ENCODE measurements at regions not wholly inside any gene's neighbourhood (a gene's known extent, or its start where the extent isn't known, plus 50 kb on each side); places are given as distances from the start of the nearest gene placed in this dataset.
"Not testable (repeated sequence)": the region's sequence is repeated elsewhere in the genome, so short reads cannot be mapped to it uniquely, and the experiment has no call there.

DNA sequence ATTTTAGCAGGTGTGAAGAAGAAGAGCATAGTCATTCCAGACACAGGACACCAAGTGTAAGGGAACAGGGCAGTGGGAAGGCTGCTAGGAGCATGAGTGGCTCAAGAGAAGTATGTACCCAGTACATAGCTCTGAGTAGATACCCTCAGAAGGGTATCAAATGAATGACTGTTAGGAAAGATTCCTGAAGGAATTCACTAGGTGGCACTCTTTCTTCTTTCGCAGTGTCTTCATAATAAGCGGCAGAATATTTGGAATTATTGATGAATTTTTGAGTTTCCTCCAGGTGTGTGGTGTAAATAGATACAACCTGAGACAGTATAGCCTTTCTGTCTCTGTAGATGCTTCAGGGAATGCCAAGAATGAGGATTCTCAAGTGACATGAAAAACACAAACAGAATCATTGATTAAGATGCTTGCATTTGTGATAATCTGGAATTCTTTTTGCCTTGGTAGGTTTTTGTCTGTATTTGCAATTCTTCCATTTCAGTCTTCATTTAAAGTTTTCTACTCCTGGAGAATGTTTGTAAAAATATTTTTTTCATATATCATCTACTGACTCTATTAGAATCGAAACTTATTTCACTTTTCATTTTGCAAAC, 264.3 kb upstream of the RIMS1 start:
- no peak for DNase-seq

DNA sequence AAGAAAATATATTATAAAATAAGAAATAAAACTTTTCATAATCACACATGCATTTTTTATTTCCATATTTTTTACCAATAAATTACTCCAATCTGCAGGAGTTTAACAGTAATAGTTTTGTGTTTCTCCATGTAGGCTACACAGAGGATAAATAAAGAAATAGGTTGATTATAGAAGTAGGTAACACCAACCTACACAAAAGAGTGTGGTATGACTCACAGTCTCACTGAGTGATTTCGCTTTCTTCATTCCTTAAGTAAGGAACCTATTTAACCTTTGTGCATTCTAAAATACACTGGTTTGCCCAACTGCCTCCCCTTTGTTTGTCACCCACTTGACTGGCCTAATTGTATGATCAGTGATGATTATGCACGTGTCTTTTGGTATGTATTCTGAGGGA, 244.2 kb upstream of the RIMS1 start:
- no peak for DNase-seq

DNA sequence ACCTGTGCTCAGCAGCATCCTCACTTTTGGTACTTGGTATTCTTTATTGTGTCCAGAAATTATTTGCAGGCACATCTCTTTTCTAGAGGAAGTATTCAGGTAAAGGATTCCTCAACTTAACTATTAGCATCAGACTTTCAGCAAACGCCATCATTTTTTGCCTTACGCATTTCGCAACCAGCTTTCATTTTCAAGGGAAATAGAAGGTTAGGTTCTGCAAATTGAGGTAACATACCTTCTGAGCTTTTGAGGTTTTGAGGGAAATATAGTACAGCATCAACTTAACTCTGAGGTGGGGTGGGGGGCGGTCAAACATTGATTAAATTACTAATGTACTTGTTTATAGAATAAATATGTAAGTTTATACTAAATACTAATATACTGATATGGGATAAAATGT, 243.6 kb upstream of the RIMS1 start:
- DNase-seq: no peak

DNA sequence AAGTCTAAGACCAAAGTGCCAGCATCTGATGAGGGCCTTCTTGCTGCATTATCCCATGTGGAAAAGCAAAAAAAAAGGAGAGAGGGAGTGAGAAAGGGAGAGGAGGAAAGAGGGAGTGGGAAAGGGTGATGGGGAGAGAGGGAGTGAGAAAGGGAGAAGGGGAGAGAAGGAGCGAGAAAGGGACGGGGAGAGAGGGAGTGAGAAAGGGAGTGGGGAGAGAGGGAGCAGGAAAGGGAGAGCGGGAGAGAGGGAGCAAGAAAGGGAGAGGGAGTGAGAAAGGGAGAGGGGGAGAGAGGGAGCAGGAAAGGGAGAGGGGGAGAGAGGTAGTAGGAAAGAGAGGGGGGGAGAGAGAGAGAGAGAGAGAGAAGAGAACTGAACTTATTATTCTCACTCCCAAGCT, 241.1 kb upstream of the RIMS1 start:
- no peak for DNase-seq

DNA sequence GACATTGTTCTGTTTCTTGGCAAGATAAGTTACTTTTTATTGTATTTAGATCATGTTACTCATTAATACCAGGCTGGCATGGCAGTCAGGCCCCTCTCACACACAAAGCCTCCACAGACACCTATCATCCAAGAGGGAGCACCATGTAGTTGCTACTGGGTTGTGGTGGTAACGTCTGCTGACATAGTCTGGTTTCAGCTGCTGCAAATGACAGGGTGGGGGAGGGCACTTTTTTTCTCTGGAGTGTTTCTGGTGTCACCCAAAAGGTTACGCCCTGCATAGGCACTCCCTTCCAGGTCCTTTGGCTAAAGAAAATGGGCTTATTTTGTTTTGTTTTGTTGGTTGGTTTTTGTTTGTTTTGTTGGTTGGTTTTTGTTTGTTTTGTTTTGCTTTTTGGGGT, 236.4 kb upstream of the RIMS1 start:
- no peak for DNase-seq

DNA sequence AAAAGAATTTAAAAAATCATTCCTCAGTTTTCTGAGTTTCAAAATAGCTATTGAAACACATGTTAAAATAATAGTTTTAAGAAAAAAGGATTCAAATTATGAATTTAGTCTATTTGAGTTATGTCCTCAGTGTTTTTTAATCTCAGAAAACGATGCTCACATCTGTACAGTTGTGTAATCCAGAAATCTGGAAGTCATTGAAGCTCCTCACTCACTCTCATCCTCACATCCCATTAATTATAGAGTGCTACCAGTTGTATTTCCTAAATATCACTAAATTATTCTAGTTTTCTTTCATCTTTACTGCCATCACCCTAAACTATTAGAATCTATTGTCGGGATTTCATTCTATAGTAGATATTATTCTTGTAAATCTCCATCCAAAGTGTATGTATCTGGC, 234.7 kb upstream of the RIMS1 start:
- no peak for DNase-seq

DNA sequence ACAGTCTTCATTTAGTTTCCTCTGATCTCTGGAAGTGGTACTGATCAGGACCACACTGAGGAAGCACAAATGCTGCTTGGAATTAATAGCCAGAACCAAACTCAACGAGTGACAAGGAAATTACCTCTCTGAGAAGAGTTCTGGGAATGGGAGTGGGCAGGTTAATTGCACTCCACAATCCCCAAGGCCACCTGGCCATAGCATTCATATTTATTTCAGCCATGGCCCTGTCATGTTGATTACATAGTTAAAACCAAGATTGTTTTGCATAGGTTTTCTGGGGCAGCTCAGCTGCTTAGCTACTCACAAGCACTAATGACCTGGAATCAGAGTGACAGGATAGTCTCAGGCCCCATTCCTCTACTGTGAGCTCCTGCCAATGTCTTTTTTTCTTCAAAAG, 230.2 kb upstream of the RIMS1 start:
- DNase-seq: no peak

DNA sequence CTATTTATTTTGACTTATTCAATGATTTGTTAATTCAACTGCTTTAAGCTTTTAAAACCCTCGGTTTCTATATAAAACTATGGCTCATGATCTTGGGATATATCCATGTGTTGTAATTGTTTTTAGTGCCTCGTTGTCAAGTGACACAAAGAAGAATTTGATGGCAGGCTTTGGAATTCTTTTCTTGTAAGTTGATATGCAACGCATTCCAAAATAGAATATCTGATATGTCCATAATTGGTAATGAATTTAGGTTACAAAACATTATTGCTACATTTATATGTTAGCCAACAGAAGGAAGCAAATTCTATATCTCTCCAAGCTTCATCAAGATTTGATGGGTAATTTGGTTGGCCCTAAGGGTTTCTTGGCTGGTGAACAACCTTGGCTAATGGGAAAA, 220.4 kb upstream of the RIMS1 start:
- DNase-seq: no peak

DNA sequence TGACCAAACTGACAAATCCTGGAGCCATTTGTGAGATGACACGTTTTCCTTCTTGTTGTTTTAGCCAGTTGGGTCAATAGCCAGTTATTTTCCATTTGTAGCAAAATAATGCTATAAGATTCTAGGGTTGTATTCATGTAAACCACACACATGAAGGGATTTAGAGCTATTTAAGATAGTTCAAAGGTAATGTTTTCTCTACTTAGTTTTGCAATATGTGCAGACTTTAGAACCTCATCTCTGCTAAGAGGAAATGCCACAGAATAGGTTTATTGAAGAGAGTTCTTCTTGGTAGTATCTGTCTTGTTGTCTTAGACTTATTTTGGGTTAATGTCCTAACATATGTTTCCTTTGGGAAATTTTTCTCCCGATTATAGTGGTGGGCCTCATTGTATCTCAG, 213.5 kb upstream of the RIMS1 start:
- DNase-seq: no peak

DNA sequence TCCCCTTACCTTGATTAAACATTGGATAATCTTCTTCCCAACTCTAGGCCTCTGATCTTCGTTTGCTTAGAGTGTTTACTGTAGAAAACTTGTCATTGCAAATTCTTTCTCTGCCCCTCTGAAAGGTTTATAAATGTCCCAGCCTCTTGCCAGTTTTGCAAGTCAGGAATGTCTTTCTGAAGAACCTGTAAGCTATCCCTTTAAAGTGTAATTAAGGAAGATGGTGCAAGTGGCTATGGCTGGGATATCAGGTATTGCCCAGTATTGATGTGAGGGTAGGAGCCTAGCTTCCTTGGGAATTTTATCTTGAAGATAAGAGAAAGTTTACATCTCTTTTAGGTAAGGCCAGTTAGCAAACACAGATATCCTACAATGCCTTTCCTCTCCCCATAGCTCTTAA, 211.0 kb upstream of the RIMS1 start:
- no peak for DNase-seq

DNA sequence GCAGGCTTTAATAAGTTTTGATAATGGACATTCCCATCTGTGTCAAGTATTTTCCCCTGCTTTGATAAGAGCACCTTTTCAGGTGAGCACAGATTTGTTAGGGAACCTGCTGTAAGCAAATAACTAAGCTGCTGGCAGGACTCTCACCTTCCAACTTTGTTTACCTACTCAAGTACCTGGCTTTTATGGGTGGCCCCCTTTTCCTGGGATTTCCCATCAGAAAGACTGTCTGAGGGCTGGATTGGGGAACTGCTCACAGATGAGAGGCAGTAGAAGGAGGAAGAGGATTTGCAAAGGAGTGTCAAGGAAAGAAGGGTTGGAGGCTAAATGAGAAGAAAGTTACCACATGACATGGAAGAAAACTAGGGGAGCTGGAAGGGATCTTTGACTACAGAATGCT, 210.1 kb upstream of the RIMS1 start:
- DNase-seq: no peak

DNA sequence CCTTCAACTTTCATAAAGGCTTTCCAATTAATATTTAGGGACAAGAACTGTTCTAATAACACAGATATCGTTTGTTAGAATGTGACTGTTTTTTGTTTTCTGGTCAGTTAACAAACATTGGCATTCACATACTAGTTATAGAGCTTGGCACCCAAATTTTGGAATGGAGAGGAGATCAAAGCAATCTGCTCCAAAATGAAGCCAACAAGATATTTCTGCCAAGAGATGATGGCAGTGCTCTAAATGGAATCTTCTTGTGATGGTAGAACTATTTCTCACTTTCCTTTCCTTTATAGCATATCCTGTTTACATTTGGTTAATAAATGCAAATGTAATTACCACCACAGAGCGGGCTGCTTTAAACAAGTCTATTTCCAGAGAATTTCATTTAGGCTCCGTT, 208.3 kb upstream of the RIMS1 start:
- DNase-seq: no peak

DNA sequence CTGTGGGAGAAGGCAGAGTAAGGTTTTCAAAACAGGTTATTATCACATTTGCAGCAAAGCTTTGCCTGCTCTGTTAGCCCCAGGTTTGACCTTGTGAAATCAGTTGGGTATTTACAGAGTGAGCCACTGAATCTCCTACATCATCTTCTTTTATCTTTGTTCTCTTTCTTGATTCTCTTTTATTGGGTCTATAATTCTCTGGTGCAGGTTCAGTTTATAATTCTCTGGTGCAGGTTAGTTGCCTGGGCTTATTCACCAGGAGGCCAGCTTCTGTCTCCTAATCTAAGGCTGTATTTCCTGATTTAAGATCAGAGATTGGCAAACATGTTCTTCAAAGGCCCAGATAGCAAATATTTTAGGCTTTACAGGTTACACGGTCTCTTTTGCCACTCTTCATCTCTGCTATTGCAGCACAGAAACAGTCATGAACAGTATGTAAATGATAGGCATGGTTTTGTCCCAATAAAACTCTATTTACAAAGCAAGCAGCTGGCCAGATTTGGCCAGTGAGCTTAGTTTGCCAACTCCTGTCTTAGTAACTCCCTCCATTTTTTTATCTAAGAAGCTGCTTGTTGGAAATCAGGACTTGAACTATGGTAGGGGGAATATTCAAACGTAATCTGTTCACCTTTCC, 205.0 kb upstream of the RIMS1 start:
- DNase-seq: no peak

DNA sequence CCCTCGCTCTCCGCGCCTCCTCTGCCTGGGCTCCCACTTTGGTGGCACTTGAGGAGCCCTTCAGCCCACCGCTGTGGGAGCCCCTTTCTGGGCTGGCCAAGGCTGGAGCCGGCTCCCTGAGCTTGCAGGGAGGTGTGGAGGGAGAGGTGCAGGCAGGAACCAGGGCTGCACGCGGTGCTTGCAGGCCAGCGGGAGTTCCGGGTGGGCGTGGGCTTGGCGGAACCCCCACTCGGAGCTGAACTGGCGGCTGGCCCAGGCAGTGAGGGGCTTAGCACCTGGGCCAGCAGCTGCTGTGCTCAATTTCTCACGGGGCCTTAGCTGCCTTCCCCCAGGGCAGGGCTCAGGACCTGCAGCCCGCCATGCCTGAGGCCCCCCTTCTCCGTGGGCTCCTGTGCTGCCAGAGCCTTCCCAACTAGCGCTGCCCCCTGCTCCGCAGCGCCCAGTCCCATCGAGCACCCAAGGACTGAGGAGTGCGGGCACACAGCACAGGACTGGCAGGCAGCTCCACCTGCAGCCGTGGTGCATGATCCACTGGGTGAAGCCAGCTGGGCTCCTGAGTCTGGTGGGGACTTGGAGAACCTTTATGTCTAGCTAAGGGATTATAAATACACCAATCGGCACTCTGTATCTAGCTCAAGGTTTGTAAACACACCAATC, 200.2 kb upstream of the RIMS1 start:
- not testable (repeated sequence) for DNase-seq

DNA sequence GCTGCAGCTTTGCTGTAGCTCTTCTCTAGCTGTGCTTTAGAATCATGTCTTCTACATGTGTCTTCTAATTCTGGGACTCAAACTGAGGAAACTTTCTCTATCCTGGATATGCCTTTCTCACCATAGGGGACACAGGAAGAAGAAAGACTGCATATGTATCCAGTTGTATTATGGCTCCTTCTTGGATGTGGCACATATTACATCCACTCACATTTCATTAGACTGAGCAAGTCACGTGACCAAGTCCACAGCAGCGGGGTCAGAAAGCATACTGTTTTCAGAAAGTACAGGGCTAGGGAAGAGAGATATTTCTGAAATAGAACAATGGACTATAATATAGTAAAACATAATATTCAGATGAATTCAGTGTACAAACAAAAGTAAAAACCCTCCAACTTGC, 187.6 kb upstream of the RIMS1 start:
- DNase-seq: no peak

DNA sequence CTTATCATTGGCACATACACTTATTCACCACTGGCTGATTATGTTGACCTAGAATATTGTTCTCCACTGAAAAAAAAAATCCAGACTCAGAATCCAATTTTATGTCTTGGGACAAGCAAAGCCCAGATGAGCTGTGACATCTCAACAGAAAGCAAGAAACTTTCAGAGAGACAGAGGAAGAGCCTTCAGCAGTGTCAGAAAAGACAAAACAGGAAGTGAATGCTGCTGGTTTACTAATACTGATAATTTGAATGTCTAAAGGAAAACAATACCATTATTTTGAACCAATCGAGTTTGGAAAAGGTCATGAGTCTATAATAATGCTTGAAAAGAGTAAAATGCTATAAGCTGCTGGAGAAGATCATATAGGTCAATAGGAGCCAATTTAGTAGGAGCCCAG, 179.8 kb upstream of the RIMS1 start:
- DNase-seq: no peak

DNA sequence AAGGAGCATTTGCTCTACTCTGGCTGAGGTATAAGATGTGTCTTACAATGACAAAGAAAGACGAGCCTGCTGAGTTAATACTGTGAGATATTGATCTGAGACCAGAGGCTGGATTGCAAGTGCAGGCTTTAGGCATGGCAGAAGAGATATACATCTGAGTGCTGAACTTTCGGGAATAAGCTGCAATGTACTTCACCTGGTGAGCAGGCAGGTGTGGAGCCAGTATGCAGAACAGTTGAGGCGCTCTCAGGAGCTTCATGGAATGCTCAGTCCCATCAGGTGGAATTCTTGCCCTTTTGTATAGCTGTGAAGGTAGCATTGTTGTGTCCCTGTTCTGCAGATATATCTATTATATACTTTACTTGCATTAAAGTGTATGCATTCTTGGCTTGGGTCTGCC, 179.3 kb upstream of the RIMS1 start:
- DNase-seq: no peak

DNA sequence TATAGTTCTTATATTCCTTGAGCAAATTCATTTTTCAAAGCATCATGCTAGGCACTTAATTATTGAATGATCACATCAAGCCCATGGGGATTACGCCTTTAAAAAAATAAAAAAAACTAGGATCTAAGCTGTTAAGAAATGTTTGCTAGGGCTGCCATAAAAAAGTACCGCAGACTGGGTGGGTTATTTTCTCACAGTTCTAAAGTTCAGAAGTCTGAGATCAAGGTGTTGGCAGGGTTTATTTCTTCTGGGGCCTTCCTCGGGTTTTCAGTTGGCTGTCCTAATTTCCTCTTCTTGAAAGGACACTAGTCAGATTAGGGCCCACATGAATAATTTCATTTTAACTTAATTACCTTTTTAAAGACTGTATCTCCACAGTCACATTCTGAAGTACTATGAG, 165.6 kb upstream of the RIMS1 start:
- no peak for DNase-seq

DNA sequence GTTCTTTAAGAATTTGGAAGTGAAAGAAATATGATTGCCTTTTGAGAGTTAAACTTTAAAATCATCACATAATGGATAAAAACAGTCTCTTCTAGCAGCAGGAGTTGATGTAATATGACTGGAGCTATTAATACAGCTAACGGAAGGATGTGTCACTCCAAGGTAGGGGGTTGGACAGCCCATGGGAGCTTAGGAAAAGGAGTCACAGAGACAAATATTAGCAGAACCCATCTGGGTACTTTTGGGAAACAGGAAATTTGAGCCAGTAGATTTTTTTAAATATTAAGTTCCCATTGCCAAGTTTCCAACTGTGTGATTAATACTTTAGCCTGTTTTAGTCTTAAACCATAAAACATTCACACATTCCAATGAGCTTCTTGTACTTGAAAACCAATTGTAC, 164.7 kb upstream of the RIMS1 start:
- DNase-seq: no peak

DNA sequence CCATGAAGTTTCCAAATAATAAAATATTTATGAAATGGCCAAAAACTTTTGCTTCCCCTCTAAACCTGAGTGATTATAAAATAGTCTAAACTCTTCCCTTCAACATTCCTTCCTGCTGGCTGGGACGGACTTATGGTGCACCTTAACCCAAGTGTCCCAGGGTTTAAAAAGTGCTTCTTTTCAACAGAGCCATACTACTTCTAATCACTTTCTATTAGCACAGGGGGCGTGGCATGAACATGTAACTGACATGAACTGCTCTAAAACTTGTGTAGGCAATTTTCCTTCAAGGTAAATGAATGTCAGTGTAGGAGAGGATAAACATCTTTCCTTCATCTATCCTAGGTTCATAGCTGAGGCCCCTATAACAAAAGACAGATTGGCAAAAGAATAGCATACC, 163.6 kb upstream of the RIMS1 start:
- no peak for DNase-seq

DNA sequence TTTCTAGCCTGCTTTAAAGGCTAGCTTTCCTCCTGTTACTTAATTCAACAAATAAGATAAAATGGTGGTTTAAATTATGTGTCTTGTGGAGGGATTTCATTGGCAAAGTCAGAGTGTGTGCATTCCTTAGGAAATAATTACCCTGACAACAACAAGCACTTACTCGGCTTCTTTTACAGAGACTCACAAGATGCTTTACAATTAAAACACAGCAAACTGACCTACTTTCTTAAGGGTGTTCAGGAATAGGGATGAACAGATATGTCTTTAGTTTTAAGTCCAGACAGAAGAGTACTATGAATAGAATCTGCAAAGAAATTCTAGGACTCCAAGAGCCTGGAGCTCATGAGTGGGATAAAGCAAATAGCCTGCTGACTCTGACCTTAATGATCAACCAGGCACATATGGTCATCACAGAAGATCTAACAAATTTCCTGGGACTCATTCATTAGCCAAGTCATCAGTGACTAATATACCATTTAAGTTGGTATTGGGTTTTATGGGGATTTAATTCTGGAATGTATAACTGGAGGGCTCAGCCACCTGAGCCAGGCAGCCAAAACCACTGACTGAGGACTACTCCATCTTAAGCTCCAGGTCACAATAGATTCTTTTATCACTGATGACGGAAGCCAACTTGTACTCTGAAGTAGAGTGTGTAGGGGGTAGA, 161.8 kb upstream of the RIMS1 start:
- no peak for DNase-seq

DNA sequence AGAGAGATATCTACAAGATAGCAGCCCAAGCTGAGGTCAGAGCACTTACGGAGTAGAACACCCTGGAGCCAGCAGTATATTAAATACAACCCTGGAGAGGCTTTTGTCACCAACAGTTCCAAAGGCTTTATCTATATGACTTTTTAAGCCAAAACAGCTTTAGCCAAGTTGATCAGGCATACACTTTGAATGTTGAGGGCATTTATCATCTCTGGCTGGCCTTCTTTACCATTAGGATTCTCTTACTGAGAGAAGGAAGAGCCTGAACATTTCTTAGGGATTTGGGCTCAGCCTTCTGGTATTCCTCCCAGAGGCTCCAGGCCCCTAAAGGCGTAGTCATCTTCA, 161.3 kb upstream of the RIMS1 start:
- no peak for DNase-seq

DNA sequence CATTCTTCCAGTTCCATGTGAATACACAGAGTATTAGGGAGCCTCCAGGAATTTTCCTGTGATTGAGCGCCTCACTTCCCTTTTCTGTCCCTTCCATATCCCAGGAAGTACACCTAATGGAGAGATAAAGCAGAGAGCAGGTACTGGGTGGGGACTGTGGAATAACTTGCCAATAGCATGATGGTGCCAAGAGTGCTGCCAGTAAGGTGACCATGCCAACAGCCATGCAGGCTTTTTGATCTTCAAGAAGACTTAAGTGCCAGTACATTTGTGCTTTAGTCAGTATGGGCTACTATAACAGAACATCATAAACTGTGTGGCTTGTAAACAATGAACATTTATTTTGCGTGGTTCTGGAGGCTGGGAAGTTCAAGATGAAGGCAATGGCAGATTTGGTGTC, 160.2 kb upstream of the RIMS1 start:
- DNase-seq: no peak

DNA sequence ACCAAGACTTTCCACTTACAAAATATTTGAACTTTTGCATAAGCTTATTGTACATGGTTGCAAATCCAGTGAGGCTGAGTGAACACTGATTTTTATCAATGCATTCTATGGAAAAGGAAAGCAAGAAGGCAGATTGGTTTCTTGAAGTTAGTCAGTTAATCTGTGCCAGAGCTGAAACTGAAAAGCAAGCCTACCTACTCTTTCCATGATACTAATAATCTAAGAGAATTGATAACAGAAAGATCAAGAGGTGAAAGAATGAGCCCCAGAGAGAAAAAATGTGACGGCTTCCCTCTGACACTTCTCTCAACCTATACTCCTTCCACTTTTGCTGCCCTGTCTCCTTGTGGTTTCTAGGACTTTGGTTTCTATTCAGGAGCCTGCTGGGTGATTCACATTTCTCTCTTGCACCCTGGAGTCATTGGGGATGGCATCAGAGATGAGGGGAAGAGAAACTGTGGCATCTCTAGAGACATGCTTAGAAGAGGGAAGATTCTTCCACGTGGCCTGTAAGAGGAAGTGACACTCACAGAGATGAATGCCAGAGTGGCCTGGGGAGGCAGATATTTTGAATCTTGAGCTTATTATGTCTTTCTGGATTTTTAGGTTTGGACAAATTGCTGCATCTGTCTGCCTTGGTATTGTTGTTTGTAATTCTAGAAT, 158.6 kb upstream of the RIMS1 start:
- no peak for DNase-seq

All from activated CD4-positive, alpha-beta T cell treated with anti-CD3 and anti-CD28 coated beads, Interleukin-2, amount 50 U/mL, for 16 hours (primary cell).